H9 (cell line): ENCODE measurements at regions not wholly inside any gene's neighbourhood (a gene's known extent, or its start where the extent isn't known, plus 50 kb on each side); places are given as distances from the start of the nearest gene placed in this dataset.

Experiments
- DNase-seq: peaks from one replicate; pipeline ENCODE4 v3.0.0-alpha.2; 2017
- H2AFZ ChIP-seq: one replicate; pipeline ENCODE4 v1.6.1; 2013; ENCODE audit warnings: mild to moderate bottlenecking, low read length, control low read depth, moderate library complexity
- H2AK5ac ChIP-seq: 2 replicates; pipeline ENCODE4 v1.6.1; 2013; ENCODE audit warnings: low read length, control low read depth, mixed read lengths; ENCODE audit not compliant: insufficient read length
- H2BK120ac ChIP-seq: one replicate; pipeline ENCODE4 v1.6.1; 2013; ENCODE audit warnings: low read depth, mild to moderate bottlenecking, low read length, control low read depth, inconsistent platforms; ENCODE audit not compliant: poor library complexity, severe bottlenecking
- H2BK12ac ChIP-seq: 2 replicates; pipeline ENCODE4 v1.6.1; 2013; ENCODE audit warnings: low read length, control low read depth, mixed read lengths, low read depth; ENCODE audit not compliant: insufficient read length
- H2BK15ac ChIP-seq: 2 replicates; pipeline ENCODE4 v1.6.1; 2013; ENCODE audit warnings: low read depth, low read length, control low read depth
- H2BK20ac ChIP-seq: one replicate; pipeline ENCODE4 v1.6.1; 2013; ENCODE audit warnings: low read depth, mild to moderate bottlenecking, low read length, control low read depth, inconsistent platforms; ENCODE audit not compliant: poor library complexity, severe bottlenecking
- H2BK5ac ChIP-seq: 2 replicates; pipeline ENCODE4 v1.6.1; 2013; ENCODE audit warnings: low read length, control low read depth, mixed read lengths; ENCODE audit not compliant: insufficient read length
- H3K14ac ChIP-seq: 2 replicates; pipeline ENCODE4 v1.6.1; 2013; ENCODE audit warnings: low read length, control low read depth; ENCODE audit not compliant: insufficient read depth
- H3K18ac ChIP-seq: 2 replicates; pipeline ENCODE4 v1.6.1; 2013; ENCODE audit warnings: low read depth, mild to moderate bottlenecking, mixed read lengths, low read length, control low read depth; ENCODE audit not compliant: insufficient read length
- H3K23ac ChIP-seq: 2 replicates; pipeline ENCODE4 v1.6.1; 2013; ENCODE audit warnings: low read length, control low read depth, mixed read lengths, low read depth; ENCODE audit not compliant: insufficient read length
- H3K23me2 ChIP-seq: 2 replicates; pipeline ENCODE4 v1.6.1; 2013; ENCODE audit warnings: low read depth, mild to moderate bottlenecking, mixed read lengths, low read length, control low read depth; ENCODE audit not compliant: insufficient read length, poor library complexity, severe bottlenecking
- H3K27ac ChIP-seq: 2 replicates; pipeline ENCODE4 v1.5.1; 2013; ENCODE audit warnings: low read length, control low read depth, mixed read lengths, low read depth; ENCODE audit not compliant: insufficient read length
- H3K27me3 ChIP-seq: 2 replicates; pipeline ENCODE4 v1.6.1; 2013; ENCODE audit warnings: low read length, control low read depth, inconsistent platforms; ENCODE audit not compliant: insufficient read depth
- H3K4ac ChIP-seq: 2 replicates; pipeline ENCODE4 v1.6.1; 2013; ENCODE audit warnings: low read depth, mild to moderate bottlenecking, control low read depth, inconsistent platforms, low read length, moderate library complexity
- H3K4me1 ChIP-seq: 2 replicates; pipeline ENCODE4 v1.6.1; 2013; ENCODE audit warnings: low read length, control low read depth, inconsistent platforms; ENCODE audit not compliant: insufficient read depth
- H3K4me2 ChIP-seq: 2 replicates; pipeline ENCODE4 v1.6.1; 2013; ENCODE audit warnings: low read length, control low read depth, mixed read lengths; ENCODE audit not compliant: insufficient read length, insufficient read depth
- H3K56ac ChIP-seq: 2 replicates; pipeline ENCODE4 v1.6.1; 2013; ENCODE audit warnings: low read depth, mild to moderate bottlenecking, mixed read lengths, low read length, control low read depth; ENCODE audit not compliant: insufficient read length
- H3K79me1 ChIP-seq: 2 replicates; pipeline ENCODE4 v1.6.1; 2013; ENCODE audit warnings: low read depth, mild to moderate bottlenecking, moderate library complexity, low read length, control low read depth, inconsistent platforms; ENCODE audit not compliant: insufficient read depth, poor library complexity, severe bottlenecking
- H3K79me2 ChIP-seq: 2 replicates; pipeline ENCODE4 v1.6.1; 2013; ENCODE audit warnings: low read length, control low read depth, inconsistent platforms; ENCODE audit not compliant: insufficient read depth
- H3K9ac ChIP-seq: 2 replicates; pipeline ENCODE4 v1.6.1; 2013; ENCODE audit warnings: low read length, control low read depth, mixed read lengths; ENCODE audit not compliant: insufficient read length; ENCODE audit errors: extremely low read depth
- H3K9me3 ChIP-seq: one replicate; pipeline ENCODE4 v1.6.1; 2013; ENCODE audit warnings: low read depth, low read length, inconsistent platforms; ENCODE audit not compliant: control insufficient read depth
- H3T11ph ChIP-seq: one replicate; pipeline ENCODE4 v1.6.1; 2013; ENCODE audit warnings: mild to moderate bottlenecking, low read length, control low read depth, inconsistent platforms
- H4K20me1 ChIP-seq: one replicate; pipeline ENCODE4 v1.6.1; 2013; ENCODE audit not compliant: control insufficient read depth, insufficient read length, insufficient read depth
- H4K5ac ChIP-seq: 2 replicates; pipeline ENCODE4 v1.6.1; 2013; ENCODE audit warnings: low read depth, mild to moderate bottlenecking, mixed read lengths, low read length, control low read depth; ENCODE audit not compliant: insufficient read length
- H4K8ac ChIP-seq: replicated peaks from 2 replicates; pipeline ENCODE4 v1.6.1; 2013; ENCODE audit warnings: low read length, control low read depth, mixed read lengths, low read depth; ENCODE audit not compliant: insufficient read length
- H4K91ac ChIP-seq: 2 replicates; pipeline ENCODE4 v1.6.1; 2013; ENCODE audit warnings: low read depth, mild to moderate bottlenecking, moderate library complexity, mixed read lengths, low read length, control low read depth; ENCODE audit not compliant: insufficient read length
- H3K27ac Mint-ChIP-seq, 3 experiments: 2 replicates in 2 of 3; 3 replicates in 1 of 3; pipeline ENCODE4 v1.8.0; 2020 to 2021; ENCODE audit warnings: mixed read lengths in 3 of 3, mild to moderate bottlenecking in 1 of 3, moderate library complexity in 1 of 3
- H3K27me3 Mint-ChIP-seq: 2 replicates; pipeline ENCODE4 v1.8.0; 2021; ENCODE audit warnings: low read depth, mild to moderate bottlenecking, moderate library complexity, mixed read lengths
- H3K36me3 Mint-ChIP-seq, 3 experiments: 2 replicates in 2 of 3; 3 replicates in 1 of 3; pipeline ENCODE4 v1.8.0; 2020 to 2021; ENCODE audit warnings: low read depth in 3 of 3, mixed read lengths in 3 of 3; ENCODE audit not compliant: insufficient read depth in 1 of 3
- H3K4me1 Mint-ChIP-seq, 2 experiments: 2 replicates each; pipeline ENCODE4 v1.8.0; 2020; ENCODE audit warnings: mixed read lengths in 2 of 2
- H3K4me3 Mint-ChIP-seq, 2 experiments: 2 replicates in 1 of 2; 3 replicates in 1 of 2; pipeline ENCODE4 v1.8.0; 2020 to 2021; ENCODE audit warnings: mild to moderate bottlenecking in 2 of 2, mixed read lengths in 2 of 2, moderate library complexity in 1 of 2
- H3K9me3 Mint-ChIP-seq, 2 experiments: 2 replicates in 1 of 2; 3 replicates in 1 of 2; pipeline ENCODE4 v1.8.0; 2020; ENCODE audit warnings: mild to moderate bottlenecking in 2 of 2, mixed read lengths in 2 of 2, moderate library complexity in 1 of 2
- WGBS: extraction: QIAGEN DNeasy Blood & Tissue Kit; methylation state at CpG from one replicate; pipeline ENCODE4 v1.1.7; 2013; ENCODE audit warnings: missing lambda C conversion rate, low lambda C conversion rate, mixed read lengths; ENCODE audit not compliant: insufficient read length; ENCODE audit errors: extremely low coverage; 5-methylcytosine and 5-hydroxymethylcytosine counted together
- TF ChIP-seq, protein P1 (sequence below): fragments of 200-600 bp; sonication (generic); conservative IDR thresholded peaks from 3 replicates; pipeline ENCODE4 v1.8.0; 2021; ENCODE audit warnings: antibody characterized with exemption, mild to moderate bottlenecking

DNA sequence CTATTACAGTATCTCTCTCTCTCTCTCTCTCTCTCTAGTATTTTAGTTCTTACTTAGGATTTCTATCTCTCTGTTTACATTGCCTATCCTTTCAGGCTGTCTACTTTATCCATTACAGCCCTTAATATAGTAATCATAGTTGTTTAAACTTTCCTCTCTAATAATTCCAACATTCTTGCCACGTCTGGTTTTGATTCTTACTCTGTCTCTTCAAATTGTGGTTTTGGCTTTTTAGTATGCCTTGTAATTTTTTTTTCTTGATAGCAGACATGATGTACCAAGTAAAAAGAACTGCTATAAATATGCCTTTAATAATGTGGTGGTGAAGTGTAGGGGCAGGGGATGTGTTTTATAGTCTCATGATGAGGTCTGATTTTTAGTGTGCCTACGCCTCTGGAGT is 1809.5 kb upstream of the CELF4 start:
- H3K36me3 Mint-ChIP-seq, result peaks cover 0 to 6% (median 0%) of the 10 kb centered on the region in 3 experiments; a peak in 4 of 7 replicates
- H3K27me3 Mint-ChIP-seq, result no peaks in the 10 kb centered on the region
- TF ChIP-seq, protein P1, sequence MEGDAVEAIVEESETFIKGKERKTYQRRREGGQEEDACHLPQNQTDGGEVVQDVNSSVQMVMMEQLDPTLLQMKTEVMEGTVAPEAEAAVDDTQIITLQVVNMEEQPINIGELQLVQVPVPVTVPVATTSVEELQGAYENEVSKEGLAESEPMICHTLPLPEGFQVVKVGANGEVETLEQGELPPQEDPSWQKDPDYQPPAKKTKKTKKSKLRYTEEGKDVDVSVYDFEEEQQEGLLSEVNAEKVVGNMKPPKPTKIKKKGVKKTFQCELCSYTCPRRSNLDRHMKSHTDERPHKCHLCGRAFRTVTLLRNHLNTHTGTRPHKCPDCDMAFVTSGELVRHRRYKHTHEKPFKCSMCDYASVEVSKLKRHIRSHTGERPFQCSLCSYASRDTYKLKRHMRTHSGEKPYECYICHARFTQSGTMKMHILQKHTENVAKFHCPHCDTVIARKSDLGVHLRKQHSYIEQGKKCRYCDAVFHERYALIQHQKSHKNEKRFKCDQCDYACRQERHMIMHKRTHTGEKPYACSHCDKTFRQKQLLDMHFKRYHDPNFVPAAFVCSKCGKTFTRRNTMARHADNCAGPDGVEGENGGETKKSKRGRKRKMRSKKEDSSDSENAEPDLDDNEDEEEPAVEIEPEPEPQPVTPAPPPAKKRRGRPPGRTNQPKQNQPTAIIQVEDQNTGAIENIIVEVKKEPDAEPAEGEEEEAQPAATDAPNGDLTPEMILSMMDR, result no peak
- H2BK120ac ChIP-seq, result no peak overlapping the region
- no peak overlapping the region for H2BK5ac ChIP-seq
- no peak overlapping the region for H3K4me3 Mint-ChIP-seq
- H2AFZ ChIP-seq, result no peak overlapping the region
- no peak overlapping the region for H3K56ac ChIP-seq
- H3K4me1 Mint-ChIP-seq, result peaks cover 3% of the 10 kb centered on the region in 2 experiments; a peak in 3 of 4 replicates
- H3K9ac ChIP-seq, result no peak overlapping the region
- no peaks in the 10 kb centered on the region for H3K79me1 ChIP-seq
- H4K91ac ChIP-seq, result no peak overlapping the region
- H3K23ac ChIP-seq, result no peak overlapping the region
- no peaks in the 10 kb centered on the region for H3K79me2 ChIP-seq
- no peak overlapping the region for H3K27ac Mint-ChIP-seq
- no peak overlapping the region for H3K27ac ChIP-seq
- H3K4me2 ChIP-seq, result no peak overlapping the region
- no peak overlapping the region for H4K5ac ChIP-seq
- H3K4ac ChIP-seq, result no peak overlapping the region
- H3K18ac ChIP-seq, result no peak overlapping the region
- no peak overlapping the region for H4K8ac ChIP-seq
- no peak overlapping the region for H2BK15ac ChIP-seq
- H4K20me1 ChIP-seq, result no peaks in the 10 kb centered on the region
- no peaks in the 10 kb centered on the region for H3K23me2 ChIP-seq
- no peak for DNase-seq
- no peaks in the 10 kb centered on the region for H3K27me3 ChIP-seq
- no peaks in the 10 kb centered on the region for H3K4me1 ChIP-seq
- H3T11ph ChIP-seq, result no peak overlapping the region
- H2BK20ac ChIP-seq, result no peak overlapping the region
- no peak overlapping the region for H2AK5ac ChIP-seq
- no peak overlapping the region for H3K14ac ChIP-seq
- H2BK12ac ChIP-seq, result no peak overlapping the region
- no peaks in the 10 kb centered on the region for H3K9me3 ChIP-seq
- WGBS, result no CpG with 5 or more reads among the region's 2 CpGs
- H3K9me3 Mint-ChIP-seq, result peaks cover 2 to 5% of the 10 kb centered on the region in 2 experiments; a peak in 3 of 5 replicates
